RWPE1 (cell line): ENCODE measurements at regions not wholly inside any gene's neighbourhood (a gene's known extent, or its start where the extent isn't known, plus 50 kb on each side); places are given as distances from the start of the nearest gene placed in this dataset.

Experiments
- CTCF ChIA-PET: fragments of 350-600 bp; sonication (Branson Sonifier 250); formaldehyde crosslinking; extraction: SDS; loops from one replicate; lab custom pipeline; 2021; lab: Yijun Ruan, JAX
- POLR2A ChIA-PET: fragments of 400-600 bp; formaldehyde crosslinking; extraction: SDS; loops from one replicate; lab custom pipeline; 2020; ENCODE audit warnings: antibody characterized with exemption; ENCODE audit not compliant: low non-redundant PET; lab: Yijun Ruan, JAX
- DNase-seq: peaks from one replicate; pipeline ENCODE4 v3.0.0; 2012; ENCODE audit warnings: low spot score
- H3K27ac ChIP-seq: fragments of 450-650 bp; 2 replicates; pipeline ENCODE4 v1.5.1; 2017
- CTCF ChIP-seq: fragments of 450-650 bp; conservative IDR thresholded peaks from 2 replicates; pipeline ENCODE4 v1.5.1; 2017; ENCODE audit warnings: low read depth, mild to moderate bottlenecking

GRCh38 chr3:157953565-157953964 lies 152.7 kb downstream of the SHOX2 start:
- H3K27ac ChIP-seq, result no peak overlapping the region
- ChIA-PET POLR2A (no interaction called here), CTCF (no interaction called here)
- no peak for DNase-seq
- no peak for TF ChIP-seq CTCF

DNA sequence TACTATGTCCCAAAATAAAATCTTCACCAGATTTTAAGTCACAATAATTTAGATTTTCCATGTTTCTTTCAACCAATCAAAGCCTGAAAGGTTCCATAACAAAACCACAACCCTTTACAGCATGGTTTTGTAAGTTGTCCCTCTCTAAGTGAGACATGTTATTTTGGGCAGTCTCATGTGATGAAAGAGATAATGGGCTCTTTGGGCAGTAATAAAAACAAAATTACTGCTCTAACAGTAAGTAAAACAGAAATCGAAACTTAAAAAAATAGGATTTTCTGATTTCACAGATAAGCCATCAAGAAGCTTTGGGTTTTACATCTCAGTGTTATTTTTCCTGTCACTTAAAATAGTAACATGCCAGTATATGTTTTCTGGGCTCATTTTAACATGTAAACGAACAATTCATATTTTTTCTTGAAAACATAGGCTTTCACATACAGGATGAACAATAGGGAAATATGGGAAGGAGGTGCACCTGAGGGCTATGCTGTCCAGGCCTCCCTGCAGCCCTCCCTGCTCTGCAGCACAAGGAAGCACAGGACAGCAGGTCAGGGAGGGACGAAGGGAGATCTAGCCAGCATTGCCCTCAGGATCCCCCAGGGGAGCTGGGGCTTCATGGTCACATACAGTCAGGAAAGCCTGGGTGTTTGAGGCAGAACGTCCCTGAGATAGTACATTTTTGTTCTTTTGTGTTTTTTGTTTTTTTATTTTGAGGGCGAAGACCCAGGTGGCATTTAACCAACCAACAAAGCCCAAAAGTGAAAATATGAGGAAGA lies 157.4 kb downstream of the SHOX2 start:
- CTCF ChIA-PET, result interaction anchor here (0.5 to 0.7 kb wide), 2 partner anchors 288 to 1799 kb away, joined by 3 read pairs; no protein-coding TSS in a partner anchor
- H3K27ac ChIP-seq, result no peak overlapping the region
- POLR2A ChIA-PET, result no interaction called here
- no peak for DNase-seq
- no peak for TF ChIP-seq CTCF

DNA sequence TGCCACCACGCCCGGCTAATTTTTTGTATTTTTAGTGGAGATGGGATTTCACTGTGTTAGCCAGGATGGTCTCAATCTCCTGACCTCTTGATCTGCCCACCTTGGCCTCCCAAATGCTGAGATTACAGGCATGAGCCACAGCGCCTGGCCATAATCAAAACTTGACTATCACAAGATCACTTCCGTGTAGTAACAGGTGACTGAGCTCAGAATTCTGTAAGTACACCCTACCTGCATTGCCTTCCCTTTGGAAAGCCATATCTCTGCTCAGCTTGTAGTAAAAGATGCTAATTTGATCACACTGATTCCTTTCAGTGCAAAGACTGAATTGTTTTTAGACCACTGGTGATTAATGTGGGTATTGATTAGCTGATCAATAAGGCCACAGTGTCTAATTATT lies 167.1 kb downstream of the SHOX2 start:
- H3K27ac ChIP-seq, result no peak overlapping the region
- no peak for DNase-seq
- POLR2A ChIA-PET, result no interaction called here
- TF ChIP-seq CTCF, result no peak
- CTCF ChIA-PET, result no interaction called here

GRCh38 chr3:157938154-157938779 lies 168.0 kb downstream of the SHOX2 start:
- DNase-seq, result peak; percentile 23
- TF ChIP-seq CTCF, result no peak
- ChIA-PET POLR2A (no interaction called here), CTCF (interaction anchor here (0.6 kb wide), 1 partner anchor 581 kb away, joined by 3 read pairs; no protein-coding TSS in a partner anchor)
- H3K27ac ChIP-seq, result no peak overlapping the region

DNA sequence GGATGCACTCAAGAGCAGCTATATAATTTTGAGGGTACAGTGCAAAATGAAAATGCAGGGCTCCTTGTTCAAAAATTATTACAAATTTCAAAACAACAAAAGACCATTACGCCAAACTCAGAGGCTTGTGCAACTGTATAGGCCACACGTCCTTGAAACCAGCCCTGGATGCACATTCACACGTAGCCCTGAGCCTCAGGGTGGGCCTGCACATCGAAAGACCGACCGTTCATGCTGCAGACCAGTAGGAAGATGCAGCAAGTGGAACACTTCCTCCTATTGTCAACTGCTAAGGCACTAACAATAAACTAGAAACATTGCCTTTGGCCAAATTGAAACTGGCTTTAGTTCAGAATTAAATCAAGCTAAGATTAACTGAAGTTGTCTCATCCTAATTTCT lies 174.7 kb downstream of the SHOX2 start:
- H3K27ac ChIP-seq, result no peak overlapping the region
- ChIA-PET POLR2A (no interaction called here), CTCF (no interaction called here)
- DNase-seq, result no peak
- TF ChIP-seq CTCF, result no peak

DNA sequence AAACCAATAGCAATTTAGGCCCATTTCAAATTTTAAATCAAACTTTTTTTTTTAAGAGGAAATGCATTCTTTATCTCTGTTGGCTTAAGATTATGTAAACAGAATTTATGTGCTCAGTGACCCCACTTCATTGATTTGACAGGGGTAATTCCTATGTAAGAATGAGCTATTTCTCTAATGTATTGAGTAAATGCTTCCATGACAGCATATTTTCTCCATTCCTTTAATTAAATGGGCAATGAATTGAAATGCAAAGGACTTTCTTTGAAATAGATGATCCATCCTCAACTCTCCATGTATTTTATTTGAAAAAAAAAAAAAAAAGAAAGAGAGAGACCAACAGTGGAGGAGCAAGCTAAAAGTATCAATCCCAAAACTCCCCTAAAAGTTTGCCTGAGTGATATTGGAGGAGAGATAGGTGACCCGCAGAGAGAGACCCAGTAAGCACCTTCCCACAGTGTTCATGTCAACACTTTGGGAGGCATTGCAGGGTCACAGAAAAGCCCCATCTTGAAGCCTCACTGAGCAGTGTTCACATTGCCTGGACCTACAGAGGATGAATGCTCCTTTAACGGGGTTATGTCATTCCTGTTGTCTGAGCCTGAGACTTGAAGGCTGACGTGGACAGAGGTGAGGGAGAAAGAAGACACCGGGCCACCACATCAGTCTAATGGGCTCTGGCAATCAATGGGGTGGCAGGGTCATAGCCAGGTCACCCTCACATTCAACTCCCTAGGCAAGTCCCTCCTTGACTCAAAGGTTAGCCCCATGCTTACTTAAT lies 176.0 kb downstream of the SHOX2 start:
- no peak overlapping the region for H3K27ac ChIP-seq
- POLR2A ChIA-PET, result no interaction called here
- TF ChIP-seq CTCF, result no peak
- CTCF ChIA-PET, result no interaction called here
- no peak for DNase-seq
